HepG2 (cell line): ENCODE measurements at regions not wholly inside any gene's neighbourhood (a gene's known extent, or its start where the extent isn't known, plus 50 kb on each side); places are given as distances from the start of the nearest gene placed in this dataset.

Source experiments
- ATAC-seq: fragments of 200-7000 bp; cut with Tn5 transposase; 3 replicates; pipeline ENCODE4 v1.9.1; 2020; ENCODE audit warnings: mild to moderate bottlenecking, moderate library complexity
- BruUV-seq: library from RNA; stranded (reverse); fragments of 400-500 nt; replicated peaks from 2 replicates; lab custom pipeline; 2021; lab: Mats Ljungman, UMichigan
- CTCF ChIA-PET: fragments of 300-600 bp; formaldehyde crosslinking; extraction: SDS; loops from one replicate; lab custom pipeline; 2021; ENCODE audit warnings: low total read pairs, inconsistent platforms, low intra/inter-chr PET ratio; lab: Yijun Ruan, JAX
- POLR2A ChIA-PET: fragments of 350-600 bp; sonication (Branson Sonifier 250); formaldehyde crosslinking; loops from one replicate; lab custom pipeline; 2020; ENCODE audit warnings: antibody characterized with exemption, inconsistent platforms; lab: Yijun Ruan, JAX
- DNase-seq: peaks from one replicate; pipeline ENCODE4 v3.0.0-alpha.2; 2015; ENCODE audit warnings: low spot score
- FAIRE-seq: peaks from 3 replicates; lab custom pipeline; 2011; peaks lifted over from hg19 to GRCh38; lab: Jason Lieb, UNC
- H2AFZ ChIP-seq: one replicate; pipeline ENCODE4 v1.6.1; 2011; ENCODE audit warnings: low read length, inconsistent platforms
- H3K27ac ChIP-seq: fragments of 300-600 bp; 3 replicates; pipeline ENCODE4 v1.8.0; 2011; ENCODE audit warnings: mixed run types, mild to moderate bottlenecking, mixed read lengths, low read length, inconsistent platforms; ENCODE audit not compliant: insufficient read depth; ENCODE audit errors: extremely low read length
- H3K27me3 ChIP-seq, 2 experiments: fragments of 200-600 bp in 1 of 2; 2 replicates in 1 of 2; 3 replicates in 1 of 2; pipeline versions ENCODE4 v1.6.0 to v1.8.0; 2011; ENCODE audit warnings: low read length in 2 of 2, mild to moderate bottlenecking in 2 of 2, moderate library complexity in 2 of 2, inconsistent platforms in 1 of 2; ENCODE audit not compliant: insufficient read depth in 2 of 2, control insufficient read depth in 1 of 2
- H3K36me3 ChIP-seq, 2 experiments: fragments of 200-600 bp in 1 of 2; replicated peaks in 1 of 2; 2 replicates in 1 of 2; 3 replicates in 1 of 2; pipeline versions ENCODE4 v1.5.1 to v1.8.0; 2011; ENCODE audit warnings: low read length in 2 of 2, inconsistent platforms in 1 of 2; ENCODE audit not compliant: insufficient read depth in 2 of 2, control insufficient read depth in 1 of 2
- H3K4me1 ChIP-seq: 2 replicates; pipeline ENCODE4 v1.5.1; 2012; ENCODE audit warnings: low read length, inconsistent platforms; ENCODE audit not compliant: insufficient read depth
- H3K4me2 ChIP-seq: 2 replicates; pipeline ENCODE4 v1.6.0; 2011; ENCODE audit warnings: low read depth, low read length, inconsistent platforms
- H3K4me3 ChIP-seq, 3 experiments: fragments of 200-600 bp in 1 of 3; sonication (generic), shearing (Covaris generic) in 1 of 3; replicated peaks in 1 of 3; 2 replicates each; pipeline ENCODE4 v1.5.1; 2011 to 2016; ENCODE audit warnings: low read length in 3 of 3, inconsistent platforms in 2 of 3, low read depth in 2 of 3, mild to moderate bottlenecking in 2 of 3, control low read depth in 1 of 3, mixed read lengths in 1 of 3; ENCODE audit not compliant: insufficient read depth in 1 of 3
- H3K79me2 ChIP-seq: one replicate; pipeline ENCODE4 v1.6.1; 2011; ENCODE audit warnings: low read length, inconsistent platforms; ENCODE audit not compliant: insufficient read depth
- H3K9ac ChIP-seq: 2 replicates; pipeline ENCODE4 v1.6.0; 2011; ENCODE audit warnings: mild to moderate bottlenecking, low read depth, low read length, inconsistent platforms; ENCODE audit not compliant: insufficient read depth
- H3K9me3 ChIP-seq: 2 replicates; pipeline ENCODE4 v1.5.1; 2012; ENCODE audit warnings: mild to moderate bottlenecking, low read length
- H4K20me1 ChIP-seq: 2 replicates; pipeline ENCODE4 v1.6.0; 2011; ENCODE audit warnings: inconsistent platforms, mild to moderate bottlenecking, low read length, moderate library complexity; ENCODE audit not compliant: insufficient read depth
- ZNF572 ChIP-seq: sonication (generic); formaldehyde crosslinking; IDR thresholded peaks from 2 replicates; pipeline ENCODE4 v1.5.1; 2020; ENCODE audit warnings: mild to moderate bottlenecking, missing genetic modification reagents
- ZNF746 ChIP-seq: sonication (generic); formaldehyde crosslinking; IDR thresholded peaks from 2 replicates; pipeline ENCODE4 v1.8.0; 2022; ENCODE audit warnings: mild to moderate bottlenecking, missing genetic modification reagents
- WGBS: methylation state at CpG from one replicate; pipeline ENCODE4 v1.1.6; 2017; ENCODE audit warnings: low lambda C conversion rate; 5-methylcytosine and 5-hydroxymethylcytosine counted together
- in situ Hi-C: cut with HindIII; loops from 2 replicates; pipeline ENCODE4 v1.10.0; 2017; ENCODE audit warnings: low pct_unique_long_range_greater_than_20kb; ENCODE audit not compliant: extremely low pct_ligation_motif_present
- intact Hi-C: fragments of 100-400 bp; cut with micrococcal nuclease; formaldehyde crosslinking; loops from one replicate; pipeline ENCODE4 v1.10.0; 2022; ENCODE audit not compliant: unreplicated experiment
- TF ChIP-seq, protein P1 (sequence below): sonication (generic); formaldehyde crosslinking; conservative IDR thresholded peaks from 2 replicates; pipeline ENCODE4 v1.8.0; 2022; ENCODE audit warnings: missing genetic modification reagents

DNA sequence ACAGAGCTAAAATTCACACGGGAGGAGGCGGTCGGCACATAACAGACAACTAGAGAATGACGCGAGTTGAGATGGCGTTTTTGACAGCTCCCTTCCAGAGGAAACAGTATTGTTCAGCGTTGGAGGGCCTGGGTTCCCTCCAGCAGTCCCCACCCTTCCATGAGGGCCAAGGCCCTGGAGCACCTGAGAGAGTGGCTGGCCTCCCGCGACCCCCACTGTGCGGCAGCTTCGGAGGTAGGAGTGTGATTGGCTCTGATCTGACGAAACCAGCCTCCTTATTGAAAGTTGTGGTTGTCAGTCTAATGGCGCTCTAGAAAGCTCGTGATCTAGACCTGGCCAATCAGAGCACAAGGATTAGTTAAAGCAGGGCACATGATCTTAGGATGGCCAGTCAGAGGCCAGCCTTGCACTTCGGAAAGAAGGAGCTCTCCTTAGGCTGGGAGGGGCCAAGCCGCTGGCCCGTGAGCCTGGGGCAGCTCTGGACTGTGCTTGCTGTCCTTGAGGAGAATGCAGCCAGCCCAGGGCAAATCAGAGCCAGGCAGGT is 104.5 kb upstream of the CELF4 start:
- Histone ChIP-seq H2AFZ (no peak overlapping the region), H3K9ac (no peak overlapping the region), H3K36me3 (no peaks in the 10 kb centered on the region), H3K9me3 (no peaks in the 10 kb centered on the region), H3K79me2 (no peaks in the 10 kb centered on the region), H3K4me3 (no peak overlapping the region), H4K20me1 (no peaks in the 10 kb centered on the region), H3K4me2 (no peak overlapping the region), H3K27me3 (0 out of 5 replicates have a peak, but pooled peaks cover 0 to 3% of the 10 kb centered on the region in 2 experiments), H3K27ac (no peak overlapping the region), H3K4me1 (no peaks in the 10 kb centered on the region)
- no TSS peak for BruUV-seq
- in situ Hi-C loops = no loop called here
- DNase-seq = no peak
- ChIA-PET POLR2A (no interaction called here), CTCF (no interaction called here)
- intact Hi-C loops = no loop called here
- WGBS = 51% methylated on average over 5 of the region's 17 CpGs
- TF ChIP-seq ZNF746 = no peak
- TF ChIP-seq, protein P1, sequence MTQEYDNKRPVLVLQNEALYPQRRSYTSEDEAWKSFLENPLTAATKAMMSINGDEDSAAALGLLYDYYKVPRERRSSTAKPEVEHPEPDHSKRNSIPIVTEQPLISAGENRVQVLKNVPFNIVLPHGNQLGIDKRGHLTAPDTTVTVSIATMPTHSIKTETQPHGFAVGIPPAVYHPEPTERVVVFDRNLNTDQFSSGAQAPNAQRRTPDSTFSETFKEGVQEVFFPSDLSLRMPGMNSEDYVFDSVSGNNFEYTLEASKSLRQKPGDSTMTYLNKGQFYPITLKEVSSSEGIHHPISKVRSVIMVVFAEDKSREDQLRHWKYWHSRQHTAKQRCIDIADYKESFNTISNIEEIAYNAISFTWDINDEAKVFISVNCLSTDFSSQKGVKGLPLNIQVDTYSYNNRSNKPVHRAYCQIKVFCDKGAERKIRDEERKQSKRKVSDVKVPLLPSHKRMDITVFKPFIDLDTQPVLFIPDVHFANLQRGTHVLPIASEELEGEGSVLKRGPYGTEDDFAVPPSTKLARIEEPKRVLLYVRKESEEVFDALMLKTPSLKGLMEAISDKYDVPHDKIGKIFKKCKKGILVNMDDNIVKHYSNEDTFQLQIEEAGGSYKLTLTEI (CRISPR knock-in tag) = no peak
- ATAC-seq = no peak
- FAIRE-seq = no peak

DNA sequence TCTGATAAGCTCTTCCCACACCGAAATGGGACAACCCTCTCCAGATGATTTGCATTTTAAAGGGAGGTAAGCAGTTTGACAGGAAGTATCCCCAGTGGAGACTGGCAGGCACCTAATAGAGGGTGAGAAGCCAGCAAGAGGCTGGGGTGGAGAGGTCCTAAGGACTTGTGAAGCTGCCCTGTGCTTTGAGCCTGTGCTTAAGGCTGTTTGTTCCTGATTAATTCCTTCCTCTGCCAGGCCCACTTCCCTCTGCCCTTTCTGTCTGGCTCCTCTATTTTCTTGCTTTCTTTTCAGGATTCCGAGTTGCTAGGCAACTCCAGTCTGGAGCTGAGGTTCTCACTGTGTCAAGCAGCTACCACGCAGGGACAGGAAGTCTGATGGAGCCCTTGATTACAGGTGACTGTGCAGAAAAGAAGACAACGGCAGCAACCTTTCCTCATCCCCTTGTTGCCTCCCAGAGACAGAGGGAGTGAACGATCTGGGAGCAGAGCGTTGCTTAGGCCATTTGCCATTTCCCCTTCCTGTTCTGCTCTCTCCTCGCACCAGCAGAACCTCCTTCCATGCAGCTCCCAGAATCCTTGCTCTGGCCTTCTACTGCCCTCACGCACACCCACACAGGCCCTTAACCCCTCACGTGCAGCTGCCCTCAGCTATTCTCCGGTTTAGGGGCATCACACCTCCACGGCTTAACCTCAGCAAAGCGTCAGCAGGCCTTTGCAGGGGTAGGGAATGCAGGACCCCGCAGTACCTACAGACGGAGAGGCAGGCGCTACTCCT is 103.6 kb upstream of the CELF4 start:
- Histone ChIP-seq H3K27ac (no peak overlapping the region), H3K4me3 (no peak overlapping the region), H3K9ac (no peak overlapping the region), H3K4me1 (no peaks in the 10 kb centered on the region), H3K36me3 (no peaks in the 10 kb centered on the region), H3K9me3 (no peaks in the 10 kb centered on the region), H2AFZ (no peak overlapping the region), H3K27me3 (0 out of 5 replicates have a peak, but pooled peaks cover 0 to 3% of the 10 kb centered on the region in 2 experiments), H3K4me2 (no peak overlapping the region), H3K79me2 (no peaks in the 10 kb centered on the region), H4K20me1 (no peaks in the 10 kb centered on the region)
- ChIA-PET POLR2A (no interaction called here), CTCF (no interaction called here)
- DNase-seq = no peak
- in situ Hi-C loops (no loop called here), intact Hi-C loops (no loop called here)
- no peak for TF ChIP-seq ZNF572 (CRISPR knock-in tag)
- ATAC-seq = no peak
- 23% methylated on average over 11 of the region's 15 CpGs for WGBS
- BruUV-seq = no TSS peak
- FAIRE-seq = no peak
